Neural crest cell (in vitro differentiated cells): ENCODE measurements at regions not wholly inside any gene's neighbourhood (a gene's known extent, or its start where the extent isn't known, plus 50 kb on each side); places are given as distances from the start of the nearest gene placed in this dataset.
A peak's percentile ranks its signal among the peaks of the same experiment; 100 is the strongest.

ENCODE experiments used
- DNase-seq: peaks from one replicate; pipeline ENCODE4 v3.0.0; 2021; ENCODE audit warnings: low read depth, mixed read lengths, low spot score
- H3K27ac Mint-ChIP-seq: one replicate; pipeline ENCODE4 v1.8.0; 2021; ENCODE audit warnings: mild to moderate bottlenecking, mixed read lengths; ENCODE audit not compliant: unreplicated experiment
- H3K27me3 Mint-ChIP-seq: 2 replicates; pipeline ENCODE4 v1.8.0; 2021; ENCODE audit warnings: low read depth, mild to moderate bottlenecking, mixed read lengths
- H3K36me3 Mint-ChIP-seq: 2 replicates; pipeline ENCODE4 v1.8.0; 2021; ENCODE audit warnings: low read depth, mild to moderate bottlenecking, mixed read lengths
- H3K4me1 Mint-ChIP-seq: 2 replicates; pipeline ENCODE4 v1.8.0; 2021; ENCODE audit warnings: mixed read lengths
- H3K4me3 Mint-ChIP-seq: one replicate; pipeline ENCODE4 v1.8.0; 2021; ENCODE audit warnings: mild to moderate bottlenecking, mixed read lengths
- H3K9me3 Mint-ChIP-seq: 2 replicates; pipeline ENCODE4 v1.8.0; 2021; ENCODE audit warnings: mixed read lengths
- CTCF ChIP-seq: fragments of 200-600 bp; sonication (generic); conservative IDR thresholded peaks from 2 replicates; pipeline ENCODE4 v1.5.0; 2021; ENCODE audit warnings: antibody characterized with exemption, mild to moderate bottlenecking

- no peak for TF ChIP-seq CTCF
- peaks cover 27% of the 10 kb centered on the region for H3K4me1 Mint-ChIP-seq
Observed at GRCh38 chr2:107359021-107359420, 467.7 kb upstream of the RGPD4 start.

GRCh38 chr2:107361751-107362381, 464.8 kb upstream of the RGPD4 start:
- TF ChIP-seq CTCF, result no peak
- Mint-ChIP-seq H3K27ac (no peak overlapping the region), H3K9me3 (no peaks in the 10 kb centered on the region), H3K4me1 (peaks cover 36% of the 10 kb centered on the region), H3K4me3 (no peak overlapping the region), H3K27me3 (no peaks in the 10 kb centered on the region), H3K36me3 (peaks cover 3% of the 10 kb centered on the region)
- DNase-seq, result no peak

More at GRCh38 chr2:107359021-107359420, 467.7 kb upstream of the RGPD4 start:
- Mint-ChIP-seq H3K4me3 (no peak overlapping the region), H3K27ac (no peak overlapping the region), H3K9me3 (no peaks in the 10 kb centered on the region), H3K36me3 (peaks cover 3% of the 10 kb centered on the region), H3K27me3 (no peaks in the 10 kb centered on the region)
- DNase-seq, result no peak

- TF ChIP-seq CTCF, result no peak
- Mint-ChIP-seq H3K4me1 (peaks cover 36% of the 10 kb centered on the region), H3K9me3 (no peaks in the 10 kb centered on the region), H3K4me3 (no peak overlapping the region), H3K27ac (peak overlapping the region; percentile 91), H3K27me3 (no peaks in the 10 kb centered on the region), H3K36me3 (peaks cover 3% of the 10 kb centered on the region)
- DNase-seq, result no peak
Observed at GRCh38 chr2:107362993-107363392, 463.7 kb upstream of the RGPD4 start.

- Mint-ChIP-seq H3K27me3 (no peaks in the 10 kb centered on the region), H3K4me1 (peaks cover 36% of the 10 kb centered on the region), H3K27ac (peak overlapping the region; percentile 13), H3K36me3 (peaks cover 4% of the 10 kb centered on the region), H3K9me3 (peaks cover under 1% of the 10 kb centered on the region), H3K4me3 (no peak overlapping the region)
- TF ChIP-seq CTCF, result no peak
- DNase-seq, result no peak
Observed at GRCh38 chr2:107363806-107364205, 462.9 kb upstream of the RGPD4 start.

- no peak overlapping the region for H3K27ac Mint-ChIP-seq
Observed at GRCh38 chr2:107364361-107364950, 462.2 kb upstream of the RGPD4 start.

More at GRCh38 chr2:107364361-107364950, 462.2 kb upstream of the RGPD4 start:
- no peak for TF ChIP-seq CTCF
- H3K27me3 Mint-ChIP-seq, result no peaks in the 10 kb centered on the region
- H3K9me3 Mint-ChIP-seq, result peaks cover 4% of the 10 kb centered on the region
- H3K4me1 Mint-ChIP-seq, result peaks cover 36% of the 10 kb centered on the region
- peaks cover 7% of the 10 kb centered on the region for H3K36me3 Mint-ChIP-seq
- H3K4me3 Mint-ChIP-seq, result no peak overlapping the region
- DNase-seq, result no peak
